HepG2 (cell line): ENCODE measurements at regions not wholly inside any gene's neighbourhood (a gene's known extent, or its start where the extent isn't known, plus 50 kb on each side); places are given as distances from the start of the nearest gene placed in this dataset.

Source experiments
- ATAC-seq: fragments of 200-7000 bp; cut with Tn5 transposase; 3 replicates; pipeline ENCODE4 v1.9.1; 2020; ENCODE audit warnings: mild to moderate bottlenecking, moderate library complexity
- BruUV-seq: library from RNA; stranded (reverse); fragments of 400-500 nt; replicated peaks from 2 replicates; lab custom pipeline; 2021; lab: Mats Ljungman, UMichigan
- CTCF ChIA-PET: fragments of 300-600 bp; formaldehyde crosslinking; extraction: SDS; loops from one replicate; lab custom pipeline; 2021; ENCODE audit warnings: low total read pairs, inconsistent platforms, low intra/inter-chr PET ratio; lab: Yijun Ruan, JAX
- POLR2A ChIA-PET: fragments of 350-600 bp; sonication (Branson Sonifier 250); formaldehyde crosslinking; loops from one replicate; lab custom pipeline; 2020; ENCODE audit warnings: antibody characterized with exemption, inconsistent platforms; lab: Yijun Ruan, JAX
- DNase-seq: peaks from one replicate; pipeline ENCODE4 v3.0.0-alpha.2; 2015; ENCODE audit warnings: low spot score
- FAIRE-seq: peaks from 3 replicates; lab custom pipeline; 2011; peaks lifted over from hg19 to GRCh38; lab: Jason Lieb, UNC
- H2AFZ ChIP-seq: one replicate; pipeline ENCODE4 v1.6.1; 2011; ENCODE audit warnings: low read length, inconsistent platforms
- H3K27ac ChIP-seq: fragments of 300-600 bp; 3 replicates; pipeline ENCODE4 v1.8.0; 2011; ENCODE audit warnings: mixed run types, mild to moderate bottlenecking, mixed read lengths, low read length, inconsistent platforms; ENCODE audit not compliant: insufficient read depth; ENCODE audit errors: extremely low read length
- H3K27me3 ChIP-seq, 2 experiments: fragments of 200-600 bp in 1 of 2; 2 replicates in 1 of 2; 3 replicates in 1 of 2; pipeline versions ENCODE4 v1.6.0 to v1.8.0; 2011; ENCODE audit warnings: low read length in 2 of 2, mild to moderate bottlenecking in 2 of 2, moderate library complexity in 2 of 2, inconsistent platforms in 1 of 2; ENCODE audit not compliant: insufficient read depth in 2 of 2, control insufficient read depth in 1 of 2
- H3K36me3 ChIP-seq, 2 experiments: fragments of 200-600 bp in 1 of 2; replicated peaks in 1 of 2; 2 replicates in 1 of 2; 3 replicates in 1 of 2; pipeline versions ENCODE4 v1.5.1 to v1.8.0; 2011; ENCODE audit warnings: low read length in 2 of 2, inconsistent platforms in 1 of 2; ENCODE audit not compliant: insufficient read depth in 2 of 2, control insufficient read depth in 1 of 2
- H3K4me1 ChIP-seq: 2 replicates; pipeline ENCODE4 v1.5.1; 2012; ENCODE audit warnings: low read length, inconsistent platforms; ENCODE audit not compliant: insufficient read depth
- H3K4me2 ChIP-seq: 2 replicates; pipeline ENCODE4 v1.6.0; 2011; ENCODE audit warnings: low read depth, low read length, inconsistent platforms
- H3K4me3 ChIP-seq, 3 experiments: fragments of 200-600 bp in 1 of 3; sonication (generic), shearing (Covaris generic) in 1 of 3; replicated peaks in 1 of 3; 2 replicates each; pipeline ENCODE4 v1.5.1; 2011 to 2016; ENCODE audit warnings: low read length in 3 of 3, inconsistent platforms in 2 of 3, low read depth in 2 of 3, mild to moderate bottlenecking in 2 of 3, control low read depth in 1 of 3, mixed read lengths in 1 of 3; ENCODE audit not compliant: insufficient read depth in 1 of 3
- H3K79me2 ChIP-seq: one replicate; pipeline ENCODE4 v1.6.1; 2011; ENCODE audit warnings: low read length, inconsistent platforms; ENCODE audit not compliant: insufficient read depth
- H3K9ac ChIP-seq: 2 replicates; pipeline ENCODE4 v1.6.0; 2011; ENCODE audit warnings: mild to moderate bottlenecking, low read depth, low read length, inconsistent platforms; ENCODE audit not compliant: insufficient read depth
- H3K9me3 ChIP-seq: 2 replicates; pipeline ENCODE4 v1.5.1; 2012; ENCODE audit warnings: mild to moderate bottlenecking, low read length
- H4K20me1 ChIP-seq: 2 replicates; pipeline ENCODE4 v1.6.0; 2011; ENCODE audit warnings: inconsistent platforms, mild to moderate bottlenecking, low read length, moderate library complexity; ENCODE audit not compliant: insufficient read depth
- MXD1 ChIP-seq: sonication (generic); formaldehyde crosslinking; IDR thresholded peaks from 2 replicates; pipeline ENCODE4 v1.4.0; 2020; ENCODE audit warnings: mild to moderate bottlenecking, missing genetic modification reagents
- MXD4 ChIP-seq: IDR thresholded peaks from 2 replicates; pipeline ENCODE4 v1.6.1; 2016; ENCODE audit warnings: mild to moderate bottlenecking, missing biosample characterization, missing genetic modification reagents
- NCOA2 ChIP-seq: sonication (generic); formaldehyde crosslinking; IDR thresholded peaks from 2 replicates; pipeline ENCODE4 v1.8.0; 2022; ENCODE audit warnings: inconsistent platforms
- NFATC3 ChIP-seq: sonication (generic); formaldehyde crosslinking; IDR thresholded peaks from 2 replicates; pipeline ENCODE4 v1.5.1; 2020; ENCODE audit warnings: mild to moderate bottlenecking, missing genetic modification reagents
- NR1H2 ChIP-seq: sonication (generic); formaldehyde crosslinking; IDR thresholded peaks from 2 replicates; pipeline ENCODE4 v1.8.1; 2022; ENCODE audit warnings: low read depth, missing genetic modification reagents, borderline replicate concordance
- POGZ ChIP-seq: sonication (generic); formaldehyde crosslinking; IDR thresholded peaks from 2 replicates; pipeline ENCODE4 v1.4.0; 2020; ENCODE audit warnings: mild to moderate bottlenecking, missing genetic modification reagents
- SP2 ChIP-seq: sonication (generic); formaldehyde crosslinking; IDR thresholded peaks from 2 replicates; pipeline ENCODE4 v1.5.1; 2020; ENCODE audit warnings: mild to moderate bottlenecking, missing genetic modification reagents
- TAF1 ChIP-seq: sonication (generic); formaldehyde crosslinking; IDR thresholded peaks from 2 replicates; pipeline ENCODE4 v1.4.0; 2020; ENCODE audit warnings: missing genetic modification reagents
- ZNF142 ChIP-seq: sonication (generic); formaldehyde crosslinking; IDR thresholded peaks from 2 replicates; pipeline ENCODE4 v1.4.0; 2020; ENCODE audit warnings: missing genetic modification reagents
- ZNF224 ChIP-seq: sonication (generic); formaldehyde crosslinking; IDR thresholded peaks from 2 replicates; pipeline ENCODE4 v1.5.0; 2020; ENCODE audit warnings: mild to moderate bottlenecking, missing genetic modification reagents
- ZNF274 ChIP-seq: sonication (generic); formaldehyde crosslinking; IDR thresholded peaks from 2 replicates; pipeline ENCODE4 v1.5.1; 2020; ENCODE audit warnings: mild to moderate bottlenecking, missing genetic modification reagents
- ZNF329 ChIP-seq: sonication (generic); formaldehyde crosslinking; IDR thresholded peaks from 2 replicates; pipeline ENCODE4 v1.9.0; 2021; ENCODE audit warnings: low read depth, mild to moderate bottlenecking, missing genetic modification reagents
- ZNF577 ChIP-seq: sonication (generic); formaldehyde crosslinking; IDR thresholded peaks from 2 replicates; pipeline ENCODE4 v1.4.0; 2020; ENCODE audit warnings: mild to moderate bottlenecking, low read depth, missing genetic modification reagents, borderline replicate concordance
- ZNF720 ChIP-seq: sonication (generic); formaldehyde crosslinking; IDR thresholded peaks from 2 replicates; pipeline ENCODE4 v1.4.0; 2020; ENCODE audit warnings: missing genetic modification reagents
- ZNF816 ChIP-seq: sonication (generic); formaldehyde crosslinking; IDR thresholded peaks from 2 replicates; pipeline ENCODE4 v1.8.0; 2022; ENCODE audit warnings: missing genetic modification reagents, mild to moderate bottlenecking, borderline replicate concordance
- WGBS: methylation state at CpG from one replicate; pipeline ENCODE4 v1.1.6; 2017; ENCODE audit warnings: low lambda C conversion rate; 5-methylcytosine and 5-hydroxymethylcytosine counted together
- in situ Hi-C: cut with HindIII; loops from 2 replicates; pipeline ENCODE4 v1.10.0; 2017; ENCODE audit warnings: low pct_unique_long_range_greater_than_20kb; ENCODE audit not compliant: extremely low pct_ligation_motif_present
- intact Hi-C: fragments of 100-400 bp; cut with micrococcal nuclease; formaldehyde crosslinking; loops from one replicate; pipeline ENCODE4 v1.10.0; 2022; ENCODE audit not compliant: unreplicated experiment
- TF ChIP-seq, protein P1 (sequence below): sonication (generic); formaldehyde crosslinking; IDR thresholded peaks from 2 replicates; pipeline ENCODE4 v1.5.0; 2020; ENCODE audit warnings: mild to moderate bottlenecking, missing genetic modification reagents

DNA sequence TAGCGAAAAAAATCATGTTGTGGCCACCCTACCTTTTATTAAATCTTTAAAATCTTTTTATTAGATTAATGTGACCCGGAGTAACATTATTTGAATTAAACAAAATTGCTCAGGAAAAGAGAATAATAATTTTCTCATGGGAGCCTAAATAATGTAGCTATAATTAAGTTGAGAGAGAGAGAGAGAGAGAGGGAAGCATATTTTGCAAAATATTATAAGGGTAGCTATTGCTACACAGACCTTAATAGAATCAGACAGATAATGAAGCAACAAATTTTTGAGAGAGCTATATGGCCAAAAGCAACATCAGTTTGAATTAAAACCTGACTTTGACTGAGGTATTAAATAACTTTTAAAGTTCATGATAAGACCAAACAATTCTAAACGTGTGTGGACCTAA lies 703.5 kb downstream of the TMTC2 start:
- Histone ChIP-seq H3K4me2 (no peak overlapping the region), H3K36me3 (no peaks in the 10 kb centered on the region), H2AFZ (no peak overlapping the region), H3K79me2 (no peaks in the 10 kb centered on the region), H3K9me3 (peaks cover 53% of the 10 kb centered on the region), H4K20me1 (no peaks in the 10 kb centered on the region), H3K4me1 (no peaks in the 10 kb centered on the region), H3K27me3 (no peaks in the 10 kb centered on the region), H3K27ac (no peak overlapping the region), H3K9ac (no peak overlapping the region), H3K4me3 (no peak overlapping the region)
- intact Hi-C loops (no loop called here), in situ Hi-C loops (no loop called here)
- ChIA-PET POLR2A (no interaction called here), CTCF (no interaction called here)
- FAIRE-seq (no peak), DNase-seq (no peak), ATAC-seq (no peak)
- WGBS = 0% methylated on average over 3 of the region's 3 CpGs
- no TSS peak for BruUV-seq
- TF ChIP-seq NR1H2 (CRISPR knock-in tag) (no peak), ZNF329 (CRISPR knock-in tag) (no peak), NCOA2 (CRISPR knock-in tag) (no peak), NFATC3 (CRISPR knock-in tag) (no peak), MXD4 (CRISPR knock-in tag) (no peak), ZNF720 (CRISPR knock-in tag) (no peak), SP2 (CRISPR knock-in tag) (no peak), ZNF816 (CRISPR knock-in tag) (no peak), ZNF577 (no peak), POGZ (CRISPR knock-in tag) (no peak), ZNF274 (CRISPR knock-in tag) (no peak), ZNF224 (CRISPR knock-in tag) (no peak), ZNF142 (CRISPR knock-in tag) (no peak), TAF1 (no peak), MXD1 (CRISPR knock-in tag) (no peak)
- TF ChIP-seq, protein P1, sequence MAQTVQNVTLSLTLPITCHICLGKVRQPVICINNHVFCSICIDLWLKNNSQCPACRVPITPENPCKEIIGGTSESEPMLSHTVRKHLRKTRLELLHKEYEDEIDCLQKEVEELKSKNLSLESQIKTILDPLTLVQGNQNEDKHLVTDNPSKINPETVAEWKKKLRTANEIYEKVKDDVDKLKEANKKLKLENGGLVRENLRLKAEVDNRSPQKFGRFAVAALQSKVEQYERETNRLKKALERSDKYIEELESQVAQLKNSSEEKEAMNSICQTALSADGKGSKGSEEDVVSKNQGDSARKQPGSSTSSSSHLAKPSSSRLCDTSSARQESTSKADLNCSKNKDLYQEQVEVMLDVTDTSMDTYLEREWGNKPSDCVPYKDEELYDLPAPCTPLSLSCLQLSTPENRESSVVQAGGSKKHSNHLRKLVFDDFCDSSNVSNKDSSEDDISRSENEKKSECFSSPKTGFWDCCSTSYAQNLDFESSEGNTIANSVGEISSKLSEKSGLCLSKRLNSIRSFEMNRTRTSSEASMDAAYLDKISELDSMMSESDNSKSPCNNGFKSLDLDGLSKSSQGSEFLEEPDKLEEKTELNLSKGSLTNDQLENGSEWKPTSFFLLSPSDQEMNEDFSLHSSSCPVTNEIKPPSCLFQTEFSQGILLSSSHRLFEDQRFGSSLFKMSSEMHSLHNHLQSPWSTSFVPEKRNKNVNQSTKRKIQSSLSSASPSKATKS (CRISPR knock-in tag) = no peak
